H1 (cell line): ENCODE measurements at regions not wholly inside any gene's neighbourhood (a gene's known extent, or its start where the extent isn't known, plus 50 kb on each side); places are given as distances from the start of the nearest gene placed in this dataset.

Source experiments
- CTCF ChIA-PET: fragments of 300-600 bp; sonication (Branson Sonifier 250); formaldehyde crosslinking; loops from one replicate; lab custom pipeline; 2021; ENCODE audit not compliant: partially characterized antibody; lab: Charles Lee
- POLR2A ChIA-PET: fragments of 300-600 bp; sonication (Branson Sonifier 250); formaldehyde crosslinking; loops from one replicate; lab custom pipeline; 2021; ENCODE audit warnings: inconsistent platforms; ENCODE audit not compliant: partially characterized antibody; lab: Charles Lee
- DNase-seq, 2 experiments: peaks; one replicate each; pipeline versions ENCODE4 v3.0.0 to v3.0.0-alpha.2; 2010 to 2022; ENCODE audit warnings: low spot score in 2 of 2, low read depth in 1 of 2, mixed read lengths in 1 of 2
- FAIRE-seq: peaks from 2 replicates; lab custom pipeline; 2011; peaks lifted over from hg19 to GRCh38; lab: Jason Lieb, UNC
- H2AFZ ChIP-seq: 2 replicates; pipeline ENCODE4 v1.8.1; 2012; ENCODE audit warnings: low read length, inconsistent platforms
- H2AK5ac ChIP-seq: 2 replicates; pipeline ENCODE4 v1.6.1; 2013; ENCODE audit warnings: low read depth, low read length
- H2BK120ac ChIP-seq: replicated peaks from 2 replicates; pipeline ENCODE3; 2013; ENCODE audit warnings: low read depth, low read length, inconsistent platforms
- H2BK12ac ChIP-seq: 2 replicates; pipeline ENCODE4 v1.6.1; 2013; ENCODE audit warnings: low read depth, low read length
- H2BK15ac ChIP-seq: 2 replicates; pipeline ENCODE4 v1.6.1; 2013; ENCODE audit warnings: low read length
- H2BK20ac ChIP-seq: 2 replicates; pipeline ENCODE4 v1.6.1; 2013; ENCODE audit warnings: low read length
- H2BK5ac ChIP-seq: 2 replicates; pipeline ENCODE4 v1.6.1; 2013; ENCODE audit warnings: low read depth, low read length
- H3K14ac ChIP-seq: 2 replicates; pipeline ENCODE4 v1.6.1; 2013; ENCODE audit warnings: inconsistent platforms; ENCODE audit not compliant: insufficient read length
- H3K18ac ChIP-seq: 2 replicates; pipeline ENCODE4 v1.6.1; 2013; ENCODE audit warnings: low read length; ENCODE audit errors: extremely low read depth
- H3K23ac ChIP-seq: 2 replicates; pipeline ENCODE4 v1.6.1; 2013; ENCODE audit warnings: inconsistent platforms; ENCODE audit not compliant: insufficient read length
- H3K23me2 ChIP-seq: 2 replicates; pipeline ENCODE4 v1.6.1; 2013; ENCODE audit warnings: low read depth, low read length
- H3K27ac ChIP-seq: 2 replicates; pipeline ENCODE4 v1.6.1; 2011; ENCODE audit warnings: low read depth, low read length, inconsistent platforms
- H3K27me3 ChIP-seq, 4 experiments: replicated peaks in 1 of 4; 1 replicate in 1 of 4; 2 replicates in 3 of 4; pipeline versions ENCODE4 v1.6.1 to v1.8.1; 2011 to 2013; ENCODE audit warnings: low read length in 3 of 4, mild to moderate bottlenecking in 3 of 4, inconsistent platforms in 2 of 4, mixed read lengths in 2 of 4, moderate library complexity in 1 of 4; ENCODE audit not compliant: control insufficient read depth in 3 of 4, insufficient read depth in 3 of 4; ENCODE audit errors: extremely low read depth in 1 of 4
- H3K36me3 ChIP-seq, 4 experiments: 2 replicates each; pipeline versions ENCODE4 v1.6.1 to v1.8.1; 2011 to 2013; ENCODE audit warnings: mild to moderate bottlenecking in 4 of 4, low read length in 3 of 4, moderate library complexity in 2 of 4, control low read depth in 1 of 4, inconsistent platforms in 1 of 4; ENCODE audit not compliant: insufficient read depth in 4 of 4, control insufficient read depth in 2 of 4
- H3K4ac ChIP-seq: replicated peaks from 2 replicates; pipeline ENCODE3; 2013; ENCODE audit warnings: low read length, low read depth, mixed read lengths, inconsistent platforms; ENCODE audit not compliant: insufficient read length
- H3K4me1 ChIP-seq, 4 experiments: replicated peaks in 1 of 4; 1 replicate in 1 of 4; 2 replicates in 3 of 4; pipeline versions ENCODE4 v1.6.1 to v1.8.1; 2011 to 2013; ENCODE audit warnings: low read length in 3 of 4, inconsistent platforms in 2 of 4, mixed read lengths in 1 of 4; ENCODE audit not compliant: insufficient read depth in 4 of 4, control insufficient read depth in 3 of 4
- H3K4me2 ChIP-seq, 2 experiments: 2 replicates each; pipeline versions ENCODE4 v1.6.1 to v1.8.1; 2011 to 2013; ENCODE audit warnings: low read depth in 2 of 2, low read length in 2 of 2, control low read depth in 1 of 2, inconsistent platforms in 1 of 2, mild to moderate bottlenecking in 1 of 2; ENCODE audit not compliant: insufficient read depth in 1 of 2
- H3K4me3 ChIP-seq, 4 experiments: fragments of 200-600, 300-600 bp in 1 of 4; sonication (generic), shearing (Covaris generic), sonication (Bioruptor Twin) in 1 of 4; 2 replicates each; pipeline versions ENCODE4 v1.5.1 to v1.8.1; 2011 to 2016; ENCODE audit warnings: low read length in 4 of 4, low read depth in 3 of 4, control low read depth in 2 of 4, inconsistent platforms in 2 of 4, mild to moderate bottlenecking in 2 of 4, mixed read lengths in 1 of 4, moderate library complexity in 1 of 4; ENCODE audit not compliant: insufficient read depth in 2 of 4; ENCODE audit errors: extremely low read depth in 1 of 4
- H3K56ac ChIP-seq: replicated peaks from 2 replicates; pipeline ENCODE3; 2013; ENCODE audit warnings: low read depth, mild to moderate bottlenecking, mixed read lengths, low read length, inconsistent platforms; ENCODE audit not compliant: insufficient read length
- H3K79me1 ChIP-seq: 2 replicates; pipeline ENCODE4 v1.6.1; 2013; ENCODE audit warnings: low read depth, low read length, control low read depth
- H3K79me2 ChIP-seq, 2 experiments: 2 replicates each; pipeline versions ENCODE4 v1.6.1 to v1.8.1; 2012 to 2013; ENCODE audit warnings: low read length in 2 of 2, mild to moderate bottlenecking in 2 of 2, inconsistent platforms in 1 of 2; ENCODE audit not compliant: insufficient read depth in 2 of 2, control insufficient read depth in 1 of 2
- H3K9ac ChIP-seq, 4 experiments: replicated peaks in 1 of 4; 1 replicate in 1 of 4; 2 replicates in 3 of 4; pipeline versions ENCODE4 v1.6.1 to v1.8.1; 2011 to 2013; ENCODE audit warnings: low read depth in 3 of 4, low read length in 3 of 4, control low read depth in 2 of 4, mild to moderate bottlenecking in 2 of 4, moderate library complexity in 2 of 4, inconsistent platforms in 1 of 4; ENCODE audit errors: extremely low read depth in 1 of 4
- H3K9me3 ChIP-seq, 2 experiments: 2 replicates each; pipeline versions ENCODE4 v1.6.1 to v1.8.1; 2012 to 2013; ENCODE audit warnings: mild to moderate bottlenecking in 2 of 2, moderate library complexity in 2 of 2, control low read depth in 1 of 2, inconsistent platforms in 1 of 2, low read depth in 1 of 2, low read length in 1 of 2, mixed read lengths in 1 of 2; ENCODE audit not compliant: insufficient read depth in 2 of 2
- H4K20me1 ChIP-seq, 2 experiments: replicated peaks in 1 of 2; 2 replicates each; pipeline versions ENCODE3 to v1.8.1; 2011 to 2013; ENCODE audit warnings: inconsistent platforms in 2 of 2, low read length in 2 of 2, mild to moderate bottlenecking in 1 of 2; ENCODE audit not compliant: insufficient read depth in 2 of 2, control insufficient read depth in 1 of 2
- H4K5ac ChIP-seq: 2 replicates; pipeline ENCODE4 v1.6.1; 2013; ENCODE audit warnings: low read length, low read depth, mixed read lengths, inconsistent platforms; ENCODE audit not compliant: insufficient read length
- H4K8ac ChIP-seq: 2 replicates; pipeline ENCODE4 v1.8.0; 2013; ENCODE audit warnings: mild to moderate bottlenecking, moderate library complexity, low read length, inconsistent platforms; ENCODE audit not compliant: insufficient read depth; ENCODE audit errors: extremely low read depth
- H4K91ac ChIP-seq: replicated peaks from 2 replicates; pipeline ENCODE3; 2013; ENCODE audit warnings: low read length, mixed read lengths, inconsistent platforms; ENCODE audit not compliant: insufficient read length
- SP4 ChIP-seq: IDR thresholded peaks from 2 replicates; pipeline ENCODE4 v1.6.1; 2012; ENCODE audit warnings: low read length, inconsistent platforms
- WGBS, 2 experiments: shearing (Covaris generic) in 1 of 2; methylation state at CpG; one replicate each; pipeline versions ENCODE4 v1.1.6 to v1.1.7; 2013 to 2015; ENCODE audit warnings: low lambda C conversion rate in 2 of 2, mixed read lengths in 2 of 2, inconsistent platforms in 1 of 2, low coverage in 1 of 2, missing lambda C conversion rate in 1 of 2; ENCODE audit not compliant: insufficient replicate concordance in 2 of 2, insufficient coverage in 1 of 2, insufficient read length in 1 of 2; ENCODE audit errors: extremely low coverage in 1 of 2, missing lambda C conversion rate in 1 of 2; 5-methylcytosine and 5-hydroxymethylcytosine counted together

DNA sequence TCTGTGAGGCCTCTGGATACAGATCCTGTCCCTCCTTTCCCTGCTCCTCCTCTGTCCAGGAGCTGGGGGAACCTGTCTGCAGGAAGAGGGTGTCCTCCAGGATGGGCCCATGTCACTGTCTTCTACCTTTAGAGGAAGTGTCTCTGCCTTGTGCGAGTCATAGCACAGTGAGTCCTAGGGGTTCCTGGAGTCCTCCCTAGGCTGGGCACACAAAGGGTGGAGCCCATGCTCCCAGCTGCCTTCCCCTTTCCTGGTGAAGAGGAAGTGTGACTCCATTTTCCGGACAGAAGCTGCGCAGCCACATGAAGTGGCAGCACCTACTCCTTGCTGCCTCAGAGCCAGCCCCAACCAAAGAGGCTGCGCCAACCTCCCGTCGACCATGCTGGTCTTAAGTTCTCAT lies 112.2 kb downstream of the CTTN start:
- Histone ChIP-seq H3K4me1 (peaks cover 0 to 7% (median 3%) of the 10 kb centered on the region in 4 experiments; a peak in 5 of 7 replicates), H2BK12ac (no peak overlapping the region), H3K27me3 (no peaks in the 10 kb centered on the region), H2BK20ac (no peak overlapping the region), H2BK120ac (no peak overlapping the region), H3K79me1 (peaks cover 3% of the 10 kb centered on the region; the same call in 1 of the 2 replicates), H3K9ac (no peak overlapping the region), H2AFZ (no peak overlapping the region), H4K91ac (no peak overlapping the region), H3K9me3 (peaks cover 5 to 6% of the 10 kb centered on the region in 2 experiments; a peak in 3 of 4 replicates), H3K4ac (no peak overlapping the region), H3K23ac (no peak overlapping the region), H3K4me3 (no peak overlapping the region), H3K79me2 (no peaks in the 10 kb centered on the region), H3K27ac (no peak overlapping the region), H3K36me3 (no peaks in the 10 kb centered on the region), H3K18ac (no peak overlapping the region), H4K5ac (no peak overlapping the region), H2BK15ac (no peak overlapping the region), H3K4me2 (no peak overlapping the region), H4K20me1 (peaks cover 2 to 4% of the 10 kb centered on the region in 2 experiments), H3K14ac (no peak overlapping the region), H3K56ac (no peak overlapping the region), H4K8ac (no peak overlapping the region; the same call in 1 of the 2 replicates), H2BK5ac (no peak overlapping the region), H3K23me2 (no peaks in the 10 kb centered on the region), H2AK5ac (no peak overlapping the region)
- CTCF ChIA-PET: interaction anchor here (0.8 to 12.0 kb wide), 43 partner anchors 10 to 324 kb away, joined by 3 to 150 read pairs (median 4); no protein-coding TSS in a partner anchor
- 92% methylated on average over 6 of the region's 6 CpGs; no CpG with 5 or more reads in 1 of the 2 experiments for WGBS, 2 experiments
- POLR2A ChIA-PET: no interaction called here
- DNase-seq (no peak), FAIRE-seq (no peak)
- no peak for TF ChIP-seq SP4
